Thyroid gland (tissue), 4 donors: ENCODE measurements at regions not wholly inside any gene's neighbourhood (a gene's known extent, or its start where the extent isn't known, plus 50 kb on each side); places are given as distances from the start of the nearest gene placed in this dataset.
"Not testable (repeated sequence)": the region's sequence is repeated elsewhere in the genome, so short reads cannot be mapped to it uniquely, and the experiment has no call there.

Experiments
- CTCF ChIP-seq, 6 experiments: fragments of 200-600 bp in 3 of 6; fragments of 450-650 bp in 3 of 6; sonication (generic) in 3 of 6; IDR thresholded peaks; one replicate each; pipeline ENCODE4 v1.5.1; 2016 to 2019; ENCODE audit warnings: antibody characterized with exemption in 6 of 6, mild to moderate bottlenecking in 2 of 6, inconsistent platforms in 1 of 6, moderate library complexity in 1 of 6
- POLR2A ChIP-seq, 2 donors: fragments of 450-650 bp; IDR thresholded peaks; one replicate each; pipeline ENCODE4 v1.6.1; 2017; ENCODE audit warnings: antibody characterized with exemption in 2 of 2, mild to moderate bottlenecking in 2 of 2, moderate library complexity in 1 of 2

DNA sequence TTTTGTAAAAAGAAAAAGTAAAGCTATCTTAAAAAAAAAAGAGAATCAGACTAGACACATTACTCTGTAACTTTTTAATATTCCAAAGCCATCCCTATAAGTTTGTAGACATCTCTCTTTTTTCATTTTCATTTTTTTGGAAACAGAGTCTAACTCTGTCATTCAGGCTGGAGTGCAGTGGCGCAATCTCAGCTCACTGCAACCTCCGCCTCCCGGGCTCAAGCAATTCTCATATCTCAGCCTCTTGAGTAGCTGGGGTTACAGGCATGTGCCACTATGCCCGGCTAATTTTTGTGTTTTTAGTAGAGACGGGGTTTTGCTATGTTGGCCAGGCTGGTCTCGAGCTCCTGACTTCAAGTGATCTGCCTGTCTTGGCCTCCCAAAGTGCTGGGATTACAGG lies 51.4 kb upstream of the ANKH start:
- not testable (repeated sequence) for TF ChIP-seq CTCF, POLR2A (IDR thresholded peaks at IDR 0.05)
